HCT116 (cell line): ENCODE measurements at regions not wholly inside any gene's neighbourhood (a gene's known extent, or its start where the extent isn't known, plus 50 kb on each side); places are given as distances from the start of the nearest gene placed in this dataset.

Source experiments
- ATAC-seq: fragments of 200-7000 bp; cut with Tn5 transposase; 2 replicates; pipeline ENCODE4 v1.9.1; 2020; ENCODE audit warnings: mild to moderate bottlenecking, moderate library complexity
- BruUV-seq: library from RNA; stranded (reverse); fragments of 400-500 nt; replicated peaks from 2 replicates; lab custom pipeline; 2021; lab: Mats Ljungman, UMichigan
- CTCF ChIA-PET: fragments of 300-600 bp; sonication (Branson Sonifier 250); formaldehyde crosslinking; loops from one replicate; lab custom pipeline; 2021; ENCODE audit warnings: antibody characterized with exemption; lab: Charles Lee
- POLR2A ChIA-PET: fragments of 300-600, 350-600 bp; sonication (Branson Sonifier 250); formaldehyde crosslinking; loops from one replicate; lab custom pipeline; 2021; ENCODE audit warnings: antibody characterized with exemption; lab: Charles Lee
- RAD21 ChIA-PET, 2 experiments: fragments of 300-600 bp; sonication (Branson Sonifier 250); formaldehyde crosslinking; loops; one replicate each; lab custom pipeline; 2023; ENCODE audit warnings: low total read pairs in 2 of 2; ENCODE audit not compliant: uncharacterized antibody in 2 of 2, unreplicated experiment in 2 of 2, low non-redundant PET in 1 of 2; lab: Charles Lee
- DNase-seq: peaks from one replicate; pipeline ENCODE4 v3.0.0-alpha.2; 2010; ENCODE audit warnings: low read depth, low spot score
- H2AFZ ChIP-seq: fragments of 200-600 bp; shearing (Covaris generic), sonication (generic); 2 replicates; pipeline ENCODE4 v1.6.1; 2017; ENCODE audit warnings: low read depth, mixed run types, mixed read lengths, antibody characterized with exemption, low read length; ENCODE audit not compliant: poor library complexity, severe bottlenecking
- H3K27ac ChIP-seq: 2 replicates; pipeline ENCODE4 v1.5.1; 2012; ENCODE audit warnings: low read depth, low read length
- H3K27me3 ChIP-seq: fragments of 200-600 bp; sonication (generic); 2 replicates; pipeline ENCODE4 v1.6.1; 2016; ENCODE audit warnings: mixed run types, low read length, mixed read lengths; ENCODE audit not compliant: insufficient read depth
- H3K36me3 ChIP-seq, 2 experiments: fragments of 200-500 bp in 1 of 2; fragments of 200-600 bp in 1 of 2; sonication (Bioruptor generic) in 1 of 2; sonication (generic) in 1 of 2; 2 replicates each; pipeline versions ENCODE4 v1.5.1 to v1.6.1; 2014 to 2016; ENCODE audit warnings: low read length in 2 of 2, inconsistent platforms in 1 of 2, mixed read lengths in 1 of 2, mixed run types in 1 of 2; ENCODE audit not compliant: insufficient read depth in 2 of 2, control insufficient read depth in 1 of 2
- H3K4me1 ChIP-seq, 2 experiments: fragments of 200-600 bp in 1 of 2; sonication (generic) in 1 of 2; 2 replicates each; pipeline versions ENCODE4 v1.5.1 to v1.6.1; 2012 to 2017; ENCODE audit warnings: low read length in 2 of 2, inconsistent platforms in 1 of 2, mild to moderate bottlenecking in 1 of 2, mixed read lengths in 1 of 2, mixed run types in 1 of 2, moderate library complexity in 1 of 2; ENCODE audit not compliant: insufficient read depth in 2 of 2, control insufficient read depth in 1 of 2
- H3K4me2 ChIP-seq: fragments of 200-600 bp; sonication (generic); 2 replicates; pipeline ENCODE4 v1.6.1; 2017; ENCODE audit warnings: mixed run types, low read length, mixed read lengths
- H3K4me3 ChIP-seq, 2 experiments: fragments of 200-600 bp in 1 of 2; sonication (generic) in 1 of 2; replicated peaks in 1 of 2; 2 replicates each; pipeline ENCODE4 v1.5.1; 2011 to 2016; ENCODE audit warnings: low read length in 2 of 2, control low read depth in 1 of 2, low read depth in 1 of 2, mild to moderate bottlenecking in 1 of 2, mixed read lengths in 1 of 2, mixed run types in 1 of 2
- H3K79me2 ChIP-seq: fragments of 200-600 bp; sonication (generic); 2 replicates; pipeline ENCODE4 v1.6.1; 2017; ENCODE audit warnings: mild to moderate bottlenecking, mixed run types, low read length, moderate library complexity, mixed read lengths; ENCODE audit not compliant: insufficient read depth
- H3K9ac ChIP-seq: fragments of 200-600 bp; sonication (generic); 2 replicates; pipeline ENCODE4 v1.6.1; 2016; ENCODE audit warnings: low read length, mixed read lengths
- H3K9me2 ChIP-seq: fragments of 200-600 bp; sonication (generic), shearing (Covaris generic); 2 replicates; pipeline ENCODE4 v1.6.1; 2017; ENCODE audit warnings: mixed run types, mild to moderate bottlenecking, moderate library complexity; ENCODE audit not compliant: insufficient read depth
- H3K9me3 ChIP-seq, 2 experiments: fragments of 200-500 bp in 1 of 2; fragments of 200-600 bp in 1 of 2; sonication (Bioruptor generic) in 1 of 2; sonication (generic) in 1 of 2; 2 replicates each; pipeline ENCODE4 v1.6.1; 2014 to 2017; ENCODE audit warnings: low read length in 2 of 2, mixed read lengths in 2 of 2, inconsistent platforms in 1 of 2, low read depth in 1 of 2, mild to moderate bottlenecking in 1 of 2, mixed run types in 1 of 2, moderate library complexity in 1 of 2; ENCODE audit not compliant: control insufficient read depth in 1 of 2, insufficient read depth in 1 of 2
- H4K20me1 ChIP-seq: fragments of 200-600 bp; sonication (generic), shearing (Covaris generic); 2 replicates; pipeline ENCODE4 v1.6.1; 2017; ENCODE audit warnings: mixed run types, mild to moderate bottlenecking, moderate library complexity; ENCODE audit not compliant: insufficient read depth
- CEBPB ChIP-seq: IDR thresholded peaks from 2 replicates; pipeline ENCODE4 v1.6.1; 2012; ENCODE audit warnings: low read depth
- CTCF ChIP-seq, 3 experiments: fragments of 200-600 bp in 1 of 3; sonication (generic) in 1 of 3; IDR thresholded peaks in 2 of 3; conservative IDR thresholded peaks in 1 of 3; 2 replicates each; pipeline ENCODE4 v1.5.1; 2012 to 2017; ENCODE audit warnings: low read depth in 2 of 3, low read length in 2 of 3, antibody characterized with exemption in 1 of 3, borderline replicate concordance in 1 of 3, control low read depth in 1 of 3, mild to moderate bottlenecking in 1 of 3, mixed read lengths in 1 of 3, mixed run types in 1 of 3, moderate library complexity in 1 of 3; ENCODE audit not compliant: insufficient read depth in 1 of 3
- EGR1 ChIP-seq: IDR thresholded peaks from 2 replicates; pipeline ENCODE4 v1.6.1; 2012; ENCODE audit warnings: low read depth
- JUND ChIP-seq: IDR thresholded peaks from 2 replicates; pipeline ENCODE4 v1.6.1; 2012
- POLR2AphosphoS5 ChIP-seq: IDR thresholded peaks from 2 replicates; pipeline ENCODE4 v1.6.1; 2011; ENCODE audit warnings: mild to moderate bottlenecking, low read depth, low read length, moderate library complexity
- SIN3A ChIP-seq: IDR thresholded peaks from 2 replicates; pipeline ENCODE4 v1.6.1; 2012; ENCODE audit warnings: low read depth
- SRF ChIP-seq: IDR thresholded peaks from 2 replicates; pipeline ENCODE4 v1.6.1; 2012; ENCODE audit warnings: low read depth
- ZBTB33 ChIP-seq: IDR thresholded peaks from 2 replicates; pipeline ENCODE4 v1.6.1; 2011; ENCODE audit warnings: mild to moderate bottlenecking, low read length, moderate library complexity; ENCODE audit not compliant: insufficient replicate concordance; ENCODE audit errors: extremely low read depth
- ZFX ChIP-seq: fragments of 450-650 bp; IDR thresholded peaks from 2 replicates; pipeline ENCODE4 v1.6.1; 2017
- ZNF274 ChIP-seq: fragments of 200-500 bp; sonication (Bioruptor generic); IDR thresholded peaks from 2 replicates; pipeline ENCODE4 v1.6.1; 2014; ENCODE audit warnings: mild to moderate bottlenecking, low read depth, low read length, inconsistent platforms
- intact Hi-C: fragments of 100-400 bp; cut with micrococcal nuclease; formaldehyde crosslinking; loops from 2 replicates; pipeline ENCODE4 v1.10.0; 2022

- no peak for DNase-seq
- Histone ChIP-seq H3K9me3 (no peaks in the 10 kb centered on the region), H3K9me2 (no peaks in the 10 kb centered on the region), H3K27me3 (no peaks in the 10 kb centered on the region), H2AFZ (no peak overlapping the region), H3K4me1 (peaks cover 0 to 4% of the 10 kb centered on the region in 2 experiments; a peak in 1 of 4 replicates), H3K79me2 (no peaks in the 10 kb centered on the region), H3K36me3 (no peaks in the 10 kb centered on the region), H3K27ac (no peak overlapping the region), H3K4me2 (no peak overlapping the region), H4K20me1 (no peaks in the 10 kb centered on the region), H3K9ac (no peak overlapping the region), H3K4me3 (no peak overlapping the region)
- TF ChIP-seq ZFX (no peak), EGR1 (no peak), JUND (no peak), ZBTB33 (no peak), SRF (no peak), ZNF274 (no peak)
- ChIA-PET CTCF (no interaction called here), RAD21 (no interaction called here), POLR2A (no interaction called here)
- ATAC-seq = no peak
- intact Hi-C loops = no loop called here
- BruUV-seq = no TSS peak
These were observed 128.5 kb upstream of the HNRNPU start for GRCh38 chr1:244992833-244993232.

GRCh38 chr1:244989813-244990212 is 125.5 kb upstream of the HNRNPU start:
- no peak overlapping the region for H3K9ac ChIP-seq
- TF ChIP-seq ZNF274 = no peak
- TF ChIP-seq JUND = 0 out of 2 replicates have a peak, but pooled peaks have one; percentile 12
- no peak for TF ChIP-seq SIN3A
- peak; percentile 43; the same call in 1 of the 2 replicates for TF ChIP-seq CEBPB
- no peak for TF ChIP-seq CTCF (IDR thresholded peaks at IDR 0.05 in 2 of 3, conservative IDR thresholded peaks at IDR 0.05 in 1 of 3; ENCODE audit: borderline replicate concordance in 1 of 3, insufficient read depth in 1 of 3, low read depth in 2 of 3, low read length in 2 of 3)
- TF ChIP-seq POLR2AphosphoS5 = no peak
- no peaks in the 10 kb centered on the region for H3K27me3 ChIP-seq
- no peak overlapping the region for H3K4me2 ChIP-seq
- peaks cover 0 to 4% of the 10 kb centered on the region in 2 experiments; a peak in 1 of 4 replicates for H3K4me1 ChIP-seq
- ChIA-PET CTCF (no interaction called here), RAD21 (no interaction called here), POLR2A (no interaction called here)
- intact Hi-C loops = no loop called here
- H2AFZ ChIP-seq = no peak overlapping the region
- H3K27ac ChIP-seq = no peak overlapping the region
- no peaks in the 10 kb centered on the region for H3K9me3 ChIP-seq
- ATAC-seq (no peak), DNase-seq (no peak)
- no peaks in the 10 kb centered on the region for H3K79me2 ChIP-seq
- BruUV-seq = no TSS peak
- no peak overlapping the region for H3K4me3 ChIP-seq
- H3K36me3 ChIP-seq = no peaks in the 10 kb centered on the region
- H4K20me1 ChIP-seq = no peaks in the 10 kb centered on the region
- H3K9me2 ChIP-seq = no peaks in the 10 kb centered on the region
